ENCODE measurements at regions not wholly inside any gene's neighbourhood (a gene's known extent, or its start where the extent isn't known, plus 50 kb on each side); places are given as distances from the start of the nearest gene placed in this dataset.

- no peak for DNase-seq
Observed at GRCh38 chr17:73785958-73786743, 141.9 kb upstream of the SDK2 start.

DNA sequence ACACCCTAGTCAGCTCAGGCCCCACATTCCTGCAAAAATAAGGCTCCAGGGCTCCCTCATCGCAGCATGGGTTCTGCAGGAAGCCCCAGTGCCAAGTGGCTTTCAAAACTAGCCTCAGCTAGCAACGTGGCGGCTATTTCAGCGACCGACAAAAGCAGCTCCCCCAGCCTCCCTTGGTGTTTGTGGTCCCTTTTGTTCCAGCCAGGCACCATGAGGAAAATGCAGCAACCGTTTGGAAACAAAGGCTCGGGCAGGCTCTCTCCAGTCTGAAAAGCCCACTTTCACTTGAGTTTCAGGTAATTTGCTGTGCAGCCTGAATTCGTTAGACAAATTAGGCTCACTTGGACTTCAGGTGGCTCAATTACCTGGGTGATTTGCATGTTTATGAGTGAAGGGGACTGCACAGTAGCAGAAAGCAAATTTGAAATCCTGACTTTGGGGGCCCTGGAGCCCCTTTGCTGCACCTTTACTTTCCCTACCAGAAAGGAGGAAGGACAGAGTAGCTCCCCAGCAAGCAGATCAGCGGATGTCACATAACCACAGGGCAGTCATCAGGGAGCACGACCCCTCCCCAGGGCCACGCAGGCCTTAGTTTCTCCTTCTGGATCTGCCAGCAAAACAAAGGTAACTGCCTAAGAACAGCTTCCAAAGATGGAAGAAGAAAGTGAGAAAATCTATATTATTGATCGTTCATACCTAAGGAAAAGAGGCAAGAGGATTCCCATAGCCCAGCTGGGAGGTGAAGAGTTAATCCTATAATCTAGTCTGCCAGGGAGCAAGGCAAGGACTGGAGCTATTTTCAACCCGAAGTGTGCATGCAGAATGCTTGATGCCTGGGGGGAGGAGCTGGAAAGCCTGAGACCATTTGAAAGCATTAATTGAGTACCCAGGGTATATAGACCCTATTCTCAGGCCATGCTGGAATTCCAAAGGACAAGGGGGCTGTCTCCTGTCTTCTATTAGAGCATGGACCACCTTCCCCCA lies 143.1 kb upstream of the SDK2 start:
- DNase-seq: no peak

- DNase-seq: no peak
Observed at GRCh38 chr17:73788111-73788510, 143.9 kb upstream of the SDK2 start.

- DNase-seq: no peak
Observed at GRCh38 chr17:73791121-73791520, 146.9 kb upstream of the SDK2 start.

DNA sequence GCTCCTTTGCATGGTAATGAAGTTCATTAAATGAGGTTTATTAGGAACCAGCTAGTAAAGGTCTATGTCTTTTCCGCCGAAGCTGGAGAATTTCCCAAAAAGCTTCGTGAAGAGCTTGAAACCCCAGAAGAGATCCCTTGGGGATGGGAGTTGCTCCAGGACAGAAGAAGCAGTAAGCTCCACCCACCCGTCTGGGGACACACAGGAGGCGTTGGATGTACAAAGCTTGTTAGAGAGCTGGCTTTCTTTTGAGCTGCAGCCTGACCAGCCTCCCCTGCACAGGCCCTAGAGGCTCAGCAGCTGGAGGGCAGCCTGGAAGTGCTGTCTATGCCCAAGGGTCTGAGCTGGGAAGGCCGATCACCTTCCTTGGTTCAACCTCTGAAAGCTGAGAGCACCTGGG lies 147.4 kb upstream of the SDK2 start:
- no peak for DNase-seq

DNA sequence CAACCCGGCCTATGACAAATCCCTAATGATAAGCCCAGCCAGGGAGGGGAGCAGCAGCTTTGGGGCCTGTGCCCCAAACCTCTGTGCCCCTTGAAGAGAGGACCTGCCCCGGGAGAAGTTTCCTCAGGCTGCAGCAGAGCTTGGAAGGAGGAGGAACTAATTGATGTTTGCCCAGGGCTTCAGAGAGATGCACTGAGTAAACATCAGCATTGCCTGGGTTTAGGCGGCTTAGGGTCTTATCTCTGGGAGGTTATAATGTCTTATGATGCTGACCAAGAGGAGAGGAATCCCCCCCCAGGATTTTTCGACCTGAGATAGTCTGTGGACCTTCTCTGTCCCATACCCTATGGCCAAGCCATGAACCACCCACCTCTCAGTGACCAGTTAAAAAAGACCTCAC lies 148.7 kb upstream of the SDK2 start:
- DNase-seq: no peak

- DNase-seq: no peak
Observed at GRCh38 chr17:73794336-73794735, 150.1 kb upstream of the SDK2 start.

DNA sequence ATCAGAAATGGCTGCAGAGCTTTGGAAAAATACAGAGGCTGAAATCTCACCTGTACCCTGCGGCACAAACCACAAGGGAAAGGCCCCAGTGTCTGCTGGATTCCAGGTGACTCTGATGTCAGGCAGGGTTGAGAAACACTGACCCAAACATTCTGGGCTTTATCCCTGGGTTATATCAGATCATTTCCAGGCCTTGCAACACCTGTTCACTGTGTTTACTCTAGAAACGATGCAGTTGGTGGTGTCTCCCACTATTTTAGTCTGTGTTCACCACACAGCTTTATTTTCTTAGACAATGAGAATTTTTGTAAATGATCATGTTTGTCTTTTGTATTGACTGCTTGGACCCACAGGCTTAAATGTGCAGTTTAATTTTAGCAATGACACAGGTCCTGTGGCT lies 151.5 kb upstream of the SDK2 start:
- no peak for DNase-seq

GRCh38 chr17:73797594-73798110 lies 153.4 kb upstream of the SDK2 start:
- no peak for DNase-seq

DNA sequence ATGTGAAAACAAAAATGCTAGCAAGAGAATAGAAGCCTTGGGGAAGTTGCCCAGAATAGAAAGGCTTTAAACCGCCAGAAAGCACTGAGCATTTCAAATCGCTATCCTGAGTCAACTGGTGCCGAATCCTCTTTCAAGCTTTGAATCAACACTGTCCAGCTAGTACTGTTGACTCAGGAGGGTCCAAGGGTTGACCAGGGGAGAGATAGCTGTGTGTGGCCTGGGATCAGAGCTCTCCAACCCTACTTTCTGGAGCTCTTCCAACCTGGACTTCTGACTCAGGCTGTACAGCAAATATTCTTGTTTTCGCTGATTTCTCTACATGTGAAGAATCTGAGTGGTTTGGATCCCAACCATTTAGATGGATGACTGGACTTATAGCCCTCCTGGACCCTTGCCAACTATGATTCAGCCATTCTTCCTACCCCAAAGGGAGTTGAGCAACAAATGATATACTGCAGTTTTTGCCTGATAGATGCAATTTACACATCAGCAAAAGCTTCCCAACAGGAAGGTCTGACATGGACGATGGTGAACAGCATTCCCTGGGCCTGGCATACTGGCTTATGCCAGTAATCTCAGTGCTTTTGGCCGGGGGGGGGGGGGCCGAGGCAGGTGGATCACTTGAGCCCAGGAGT lies 154.0 kb upstream of the SDK2 start:
- DNase-seq: no peak

GRCh38 chr17:73799096-73799495 lies 154.9 kb upstream of the SDK2 start:
- no peak for DNase-seq

DNA sequence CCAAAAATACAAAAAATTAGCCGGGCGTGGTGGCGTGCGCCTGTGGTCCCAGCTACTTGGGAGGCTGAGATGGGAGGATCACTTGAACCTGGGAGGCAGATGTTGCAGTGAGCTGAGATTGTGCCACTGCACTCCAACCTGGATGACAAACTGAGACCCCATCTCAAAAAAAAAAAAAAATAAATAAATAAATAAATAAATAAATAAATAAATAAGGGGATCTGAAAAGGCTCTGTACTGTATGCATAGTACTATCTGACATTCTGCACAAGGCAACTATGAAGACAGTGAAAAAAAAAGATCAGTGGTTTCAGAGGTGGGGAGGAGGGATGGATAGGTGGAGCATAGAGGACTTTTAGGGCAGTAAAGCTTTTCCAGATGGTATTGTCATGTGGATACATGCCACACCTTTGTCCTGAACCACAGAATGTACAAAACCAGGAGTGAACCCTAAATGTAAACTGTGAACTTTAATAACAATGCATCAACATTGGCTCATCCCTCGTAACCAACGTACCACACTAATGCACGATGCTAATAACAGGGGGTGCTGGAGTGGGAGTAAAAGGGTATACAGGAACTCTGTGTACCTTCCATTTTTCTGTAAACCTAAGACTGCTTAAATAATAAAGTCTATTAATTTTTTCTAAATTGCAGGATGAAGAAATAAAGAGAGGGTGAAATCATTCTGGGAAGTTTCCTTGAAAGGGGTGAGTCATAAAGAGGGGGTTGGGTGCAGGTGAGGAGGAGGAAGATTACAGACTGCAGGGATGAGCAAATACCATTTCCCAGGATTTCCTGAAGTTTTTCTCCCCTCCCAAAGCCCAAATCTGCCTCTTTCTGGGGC lies 155.8 kb upstream of the SDK2 start:
- no peak for DNase-seq

GRCh38 chr17:73800893-73801292 lies 156.6 kb upstream of the SDK2 start:
- no peak for DNase-seq

DNA sequence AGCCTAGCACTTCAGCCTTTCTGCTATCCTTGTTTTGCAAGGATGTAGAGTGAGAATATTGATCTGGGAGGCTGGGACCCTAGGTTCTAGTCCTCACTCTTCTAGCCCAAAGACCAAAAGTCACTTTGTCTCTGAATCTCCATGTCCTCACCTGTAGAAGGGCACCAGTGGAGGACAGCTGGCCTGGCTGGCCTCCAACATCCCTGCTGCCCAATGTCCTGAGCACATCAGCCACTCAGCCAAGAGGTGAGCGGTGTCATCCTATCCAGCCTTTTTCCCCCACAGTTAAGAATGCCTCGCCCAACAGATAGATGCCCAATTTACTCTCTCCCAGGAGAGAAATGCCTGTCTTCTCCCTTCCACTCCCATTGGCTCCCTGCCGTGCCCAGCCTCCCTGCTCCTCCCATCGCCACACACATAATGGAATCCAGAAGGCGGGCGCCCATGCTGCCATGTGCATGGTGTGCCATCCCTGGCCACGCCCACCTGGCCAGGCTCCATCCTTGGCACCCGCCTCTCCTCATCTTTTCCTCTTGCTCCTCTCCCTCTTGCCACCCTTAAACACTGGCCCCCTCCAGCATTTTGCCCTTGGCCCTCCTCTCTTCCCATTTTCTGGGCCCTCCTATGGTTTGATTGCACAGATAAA lies 157.3 kb upstream of the SDK2 start:
- DNase-seq: no peak

GRCh38 chr17:73802314-73802713 lies 158.1 kb upstream of the SDK2 start:
- DNase-seq: no peak

DNA sequence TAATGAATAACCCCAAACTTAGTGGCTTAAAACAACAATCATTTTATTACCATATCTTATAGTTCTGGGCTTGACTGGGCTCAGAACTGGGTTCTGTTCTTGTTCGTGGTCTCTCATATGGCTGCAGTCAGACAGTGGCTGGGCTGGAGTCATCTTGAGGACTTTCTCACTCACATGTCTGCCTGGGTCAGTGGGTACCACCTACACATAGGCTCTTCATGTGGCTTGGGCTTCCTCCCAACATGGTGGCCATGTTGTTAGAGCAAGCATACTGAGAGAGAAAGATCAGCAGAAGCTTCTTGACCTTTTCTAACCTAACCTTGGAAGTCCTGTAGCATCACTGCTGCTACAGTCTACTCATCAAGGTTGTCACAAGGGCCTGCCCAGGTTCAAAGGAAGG lies 158.6 kb upstream of the SDK2 start:
- no peak for DNase-seq

DNA sequence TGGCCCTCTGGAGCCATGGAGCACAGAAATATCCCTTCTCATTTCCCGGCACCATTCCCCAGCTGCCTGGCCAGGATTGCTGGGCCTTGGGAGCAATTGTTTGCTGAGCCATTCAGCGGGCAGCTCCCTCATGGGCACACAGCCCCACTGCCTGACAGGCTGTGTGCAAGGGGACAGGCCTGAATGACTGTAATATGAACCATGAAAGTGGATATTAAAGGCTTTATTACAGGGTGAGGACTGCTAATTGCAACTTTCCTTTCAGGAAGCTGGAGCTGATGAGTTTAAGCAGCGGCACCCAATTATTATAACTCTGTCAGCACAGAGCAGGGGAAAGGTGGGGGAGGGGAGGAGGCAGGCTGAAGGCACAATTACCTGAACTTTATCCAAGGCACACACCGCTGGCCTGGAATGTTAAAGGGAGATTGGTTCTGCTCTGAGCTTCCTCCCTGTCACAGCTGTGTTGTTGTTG lies 159.8 kb upstream of the SDK2 start:
- no peak for DNase-seq

DNA sequence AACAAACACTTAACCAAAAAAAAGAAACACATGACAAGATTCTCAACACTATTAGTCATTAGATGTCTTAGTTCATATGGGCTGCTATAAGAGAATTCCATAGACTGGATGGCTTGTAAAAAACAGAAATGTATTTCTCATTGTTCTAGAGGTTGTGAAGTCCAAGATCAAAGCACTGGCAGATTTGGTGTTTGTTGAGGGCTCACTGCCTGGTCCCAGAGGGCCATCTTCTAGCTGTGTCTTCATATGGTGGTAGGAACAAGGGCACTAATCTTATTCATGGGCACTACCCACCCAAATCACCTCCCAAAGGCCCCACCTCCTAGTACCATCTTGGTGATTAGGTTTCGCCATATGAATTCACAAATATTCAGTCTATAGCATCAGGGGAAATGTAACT lies 162.5 kb upstream of the SDK2 start:
- no peak for DNase-seq

- no peak for DNase-seq
Observed at GRCh38 chr17:73813201-73813600, 169.0 kb upstream of the SDK2 start.

GRCh38 chr17:73814075-73814474 lies 169.8 kb upstream of the SDK2 start:
- no peak for DNase-seq

- DNase-seq: no peak
Observed at GRCh38 chr17:73815474-73815873, 171.2 kb upstream of the SDK2 start.

Data from activated CD8-positive, alpha-beta memory T cell treated with anti-CD3 and anti-CD28 coated beads, Interleukin-2, amount 50 U/mL, for 48 hours (primary cell).